ENCODE measurements at regions not wholly inside any gene's neighbourhood (a gene's known extent, or its start where the extent isn't known, plus 50 kb on each side); places are given as distances from the start of the nearest gene placed in this dataset.

DNA sequence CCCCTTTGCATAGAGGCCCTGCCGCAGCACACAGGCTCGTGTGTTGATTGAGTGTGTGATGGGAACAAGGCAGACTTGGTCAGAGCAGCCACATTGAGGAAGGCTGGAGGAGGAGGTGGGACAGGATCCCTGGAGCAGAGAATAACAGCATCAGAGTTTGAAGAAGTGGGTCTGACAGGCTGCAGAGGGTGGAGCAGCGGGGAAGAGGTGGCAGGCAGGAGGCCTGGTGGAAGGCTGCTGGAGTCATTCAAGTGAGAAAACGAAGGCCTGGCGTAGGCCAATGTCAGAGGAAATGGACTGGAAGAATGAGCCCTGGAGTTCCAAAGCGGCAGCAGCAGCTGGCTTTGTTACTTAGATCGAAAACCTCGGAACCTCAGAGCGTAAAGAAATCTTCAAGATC is 115.0 kb upstream of the GRIK3 start:
- ChIA-PET CTCF (no interaction called here), POLR2A (no interaction called here)
- Histone ChIP-seq H3K9ac (no peak overlapping the region), H4K20me1 (ENCODE audit: insufficient read depth) (no peaks in the 10 kb centered on the region), H3K4me2 (no peak overlapping the region), H3F3A (replicated peaks; ENCODE audit: insufficient read depth) (no peaks in the 10 kb centered on the region), H3K4me1 (ENCODE audit: control insufficient read depth in 1 of 2, insufficient read depth in 2 of 2, low read depth in 1 of 2, low read length in 1 of 2) (no peaks in the 10 kb centered on the region), H3K27me3 (ENCODE audit: insufficient read depth) (no peaks in the 10 kb centered on the region), H3K9me3 (no peaks in the 10 kb centered on the region), H3K4me3 (ENCODE audit: low read depth in 2 of 2, low read length in 1 of 2) (no peak overlapping the region), H3K27ac (ENCODE audit: low read depth in 2 of 2, low read length in 1 of 2) (no peak overlapping the region), H3K36me3 (replicated peaks in 1 of 2; ENCODE audit: control insufficient read depth in 1 of 2, insufficient read depth in 2 of 2, low read length in 1 of 2) (no peaks in the 10 kb centered on the region), H2AFZ (ENCODE audit: low read depth) (no peak overlapping the region), H3K79me2 (ENCODE audit: insufficient read depth) (no peaks in the 10 kb centered on the region), H3K9me2 (no peaks in the 10 kb centered on the region)
- TF ChIP-seq RFX5 (IDR thresholded peaks at IDR 0.05; ENCODE audit: low read length) (no peak), SMC3 (IDR thresholded peaks at IDR 0.05; ENCODE audit: low read depth, low read length) (no peak), JUND (IDR thresholded peaks at IDR 0.05) (no peak), RAD21 (IDR thresholded peaks at IDR 0.05; ENCODE audit: low read length) (no peak), MXI1 (IDR thresholded peaks at IDR 0.05; ENCODE audit: low read depth, low read length) (no peak), MEF2A (IDR thresholded peaks at IDR 0.05; ENCODE audit: borderline replicate concordance, low read depth) (no peak), GATA2 (CRISPR knock-in tag; IDR thresholded peaks at IDR 0.05) (no peak), YY1 (IDR thresholded peaks at IDR 0.05; ENCODE audit: low read depth) (no peak), TAF1 (IDR thresholded peaks at IDR 0.05; ENCODE audit: borderline replicate concordance, low read depth, low read length) (no peak), GABPA (IDR thresholded peaks at IDR 0.05; ENCODE audit: low read depth) (no peak), RCOR1 (IDR thresholded peaks at IDR 0.05; ENCODE audit: low read length) (no peak)
- TF ChIP-seq, protein P1, sequence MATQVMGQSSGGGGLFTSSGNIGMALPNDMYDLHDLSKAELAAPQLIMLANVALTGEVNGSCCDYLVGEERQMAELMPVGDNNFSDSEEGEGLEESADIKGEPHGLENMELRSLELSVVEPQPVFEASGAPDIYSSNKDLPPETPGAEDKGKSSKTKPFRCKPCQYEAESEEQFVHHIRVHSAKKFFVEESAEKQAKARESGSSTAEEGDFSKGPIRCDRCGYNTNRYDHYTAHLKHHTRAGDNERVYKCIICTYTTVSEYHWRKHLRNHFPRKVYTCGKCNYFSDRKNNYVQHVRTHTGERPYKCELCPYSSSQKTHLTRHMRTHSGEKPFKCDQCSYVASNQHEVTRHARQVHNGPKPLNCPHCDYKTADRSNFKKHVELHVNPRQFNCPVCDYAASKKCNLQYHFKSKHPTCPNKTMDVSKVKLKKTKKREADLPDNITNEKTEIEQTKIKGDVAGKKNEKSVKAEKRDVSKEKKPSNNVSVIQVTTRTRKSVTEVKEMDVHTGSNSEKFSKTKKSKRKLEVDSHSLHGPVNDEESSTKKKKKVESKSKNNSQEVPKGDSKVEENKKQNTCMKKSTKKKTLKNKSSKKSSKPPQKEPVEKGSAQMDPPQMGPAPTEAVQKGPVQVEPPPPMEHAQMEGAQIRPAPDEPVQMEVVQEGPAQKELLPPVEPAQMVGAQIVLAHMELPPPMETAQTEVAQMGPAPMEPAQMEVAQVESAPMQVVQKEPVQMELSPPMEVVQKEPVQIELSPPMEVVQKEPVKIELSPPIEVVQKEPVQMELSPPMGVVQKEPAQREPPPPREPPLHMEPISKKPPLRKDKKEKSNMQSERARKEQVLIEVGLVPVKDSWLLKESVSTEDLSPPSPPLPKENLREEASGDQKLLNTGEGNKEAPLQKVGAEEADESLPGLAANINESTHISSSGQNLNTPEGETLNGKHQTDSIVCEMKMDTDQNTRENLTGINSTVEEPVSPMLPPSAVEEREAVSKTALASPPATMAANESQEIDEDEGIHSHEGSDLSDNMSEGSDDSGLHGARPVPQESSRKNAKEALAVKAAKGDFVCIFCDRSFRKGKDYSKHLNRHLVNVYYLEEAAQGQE (IDR thresholded peaks at IDR 0.05; ENCODE audit: low read depth, low read length), result no peak
- TF ChIP-seq, protein P2, sequence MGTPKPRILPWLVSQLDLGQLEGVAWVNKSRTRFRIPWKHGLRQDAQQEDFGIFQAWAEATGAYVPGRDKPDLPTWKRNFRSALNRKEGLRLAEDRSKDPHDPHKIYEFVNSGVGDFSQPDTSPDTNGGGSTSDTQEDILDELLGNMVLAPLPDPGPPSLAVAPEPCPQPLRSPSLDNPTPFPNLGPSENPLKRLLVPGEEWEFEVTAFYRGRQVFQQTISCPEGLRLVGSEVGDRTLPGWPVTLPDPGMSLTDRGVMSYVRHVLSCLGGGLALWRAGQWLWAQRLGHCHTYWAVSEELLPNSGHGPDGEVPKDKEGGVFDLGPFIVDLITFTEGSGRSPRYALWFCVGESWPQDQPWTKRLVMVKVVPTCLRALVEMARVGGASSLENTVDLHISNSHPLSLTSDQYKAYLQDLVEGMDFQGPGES (IDR thresholded peaks at IDR 0.05; ENCODE audit: low read depth, low read length), result no peak
- WGBS (ENCODE audit: low lambda C conversion rate), result 34% methylated on average over 9 of the region's 9 CpGs
- DNase-seq, result no peak

DNA sequence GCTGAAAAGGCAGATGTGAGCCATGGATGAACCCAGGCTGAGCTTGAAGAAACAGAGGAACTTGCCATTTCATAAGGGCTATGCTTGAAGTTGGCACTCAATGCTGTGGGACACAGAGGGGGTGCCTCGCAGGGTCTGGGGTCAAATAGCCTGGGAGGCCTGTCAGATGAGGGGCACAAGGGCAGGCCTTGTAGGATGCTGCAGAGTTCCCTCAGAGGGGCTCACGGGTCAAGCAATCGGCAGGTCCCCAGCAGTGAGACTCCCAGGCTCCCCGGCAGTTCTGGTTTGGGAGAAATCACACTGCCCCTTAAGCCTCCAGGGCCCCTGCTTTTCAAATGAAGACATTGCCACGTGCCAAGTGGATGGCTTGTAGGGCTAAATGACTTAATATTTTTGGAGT is 116.7 kb upstream of the GRIK3 start:
- CTCF ChIA-PET, result interaction anchor here (0.7 kb wide), 1 partner anchor 10 kb away, joined by 3 read pairs; no protein-coding TSS in a partner anchor
- no peak for DNase-seq
- Histone ChIP-seq H3K27me3 (ENCODE audit: insufficient read depth) (no peaks in the 10 kb centered on the region), H3K4me1 (ENCODE audit: control insufficient read depth in 1 of 2, insufficient read depth in 2 of 2, low read depth in 1 of 2, low read length in 1 of 2) (no peaks in the 10 kb centered on the region), H3K9ac (no peak overlapping the region), H3K79me2 (ENCODE audit: insufficient read depth) (no peaks in the 10 kb centered on the region), H3K9me3 (no peaks in the 10 kb centered on the region), H3K36me3 (replicated peaks in 1 of 2; ENCODE audit: control insufficient read depth in 1 of 2, insufficient read depth in 2 of 2, low read length in 1 of 2) (no peaks in the 10 kb centered on the region), H3K4me3 (ENCODE audit: low read depth in 2 of 2, low read length in 1 of 2) (no peak overlapping the region), H3F3A (replicated peaks; ENCODE audit: insufficient read depth) (no peaks in the 10 kb centered on the region), H2AFZ (ENCODE audit: low read depth) (no peak overlapping the region), H3K27ac (ENCODE audit: low read depth in 2 of 2, low read length in 1 of 2) (no peak overlapping the region), H4K20me1 (ENCODE audit: insufficient read depth) (no peaks in the 10 kb centered on the region), H3K4me2 (no peak overlapping the region), H3K9me2 (no peaks in the 10 kb centered on the region)
- no peak for TF ChIP-seq MEF2A (IDR thresholded peaks at IDR 0.05; ENCODE audit: borderline replicate concordance, low read depth)
- TF ChIP-seq FOXJ3 (CRISPR knock-in tag; IDR thresholded peaks at IDR 0.05), result no peak
- TF ChIP-seq GABPA (IDR thresholded peaks at IDR 0.05; ENCODE audit: low read depth), result no peak
- TF ChIP-seq NFIC (IDR thresholded peaks at IDR 0.05; ENCODE audit: borderline replicate concordance), result no peak
- TF ChIP-seq YY1 (IDR thresholded peaks at IDR 0.05; ENCODE audit: low read depth), result no peak
- TF ChIP-seq, protein P3, sequence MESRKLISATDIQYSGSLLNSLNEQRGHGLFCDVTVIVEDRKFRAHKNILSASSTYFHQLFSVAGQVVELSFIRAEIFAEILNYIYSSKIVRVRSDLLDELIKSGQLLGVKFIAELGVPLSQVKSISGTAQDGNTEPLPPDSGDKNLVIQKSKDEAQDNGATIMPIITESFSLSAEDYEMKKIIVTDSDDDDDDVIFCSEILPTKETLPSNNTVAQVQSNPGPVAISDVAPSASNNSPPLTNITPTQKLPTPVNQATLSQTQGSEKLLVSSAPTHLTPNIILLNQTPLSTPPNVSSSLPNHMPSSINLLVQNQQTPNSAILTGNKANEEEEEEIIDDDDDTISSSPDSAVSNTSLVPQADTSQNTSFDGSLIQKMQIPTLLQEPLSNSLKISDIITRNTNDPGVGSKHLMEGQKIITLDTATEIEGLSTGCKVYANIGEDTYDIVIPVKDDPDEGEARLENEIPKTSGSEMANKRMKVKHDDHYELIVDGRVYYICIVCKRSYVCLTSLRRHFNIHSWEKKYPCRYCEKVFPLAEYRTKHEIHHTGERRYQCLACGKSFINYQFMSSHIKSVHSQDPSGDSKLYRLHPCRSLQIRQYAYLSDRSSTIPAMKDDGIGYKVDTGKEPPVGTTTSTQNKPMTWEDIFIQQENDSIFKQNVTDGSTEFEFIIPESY (IDR thresholded peaks at IDR 0.05; ENCODE audit: borderline replicate concordance, low read depth), result no peak
- TF ChIP-seq, protein P4, sequence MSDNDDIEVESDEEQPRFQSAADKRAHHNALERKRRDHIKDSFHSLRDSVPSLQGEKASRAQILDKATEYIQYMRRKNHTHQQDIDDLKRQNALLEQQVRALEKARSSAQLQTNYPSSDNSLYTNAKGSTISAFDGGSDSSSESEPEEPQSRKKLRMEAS (IDR thresholded peaks at IDR 0.05; ENCODE audit: low read depth), result no peak
- TF ChIP-seq, protein P5, sequence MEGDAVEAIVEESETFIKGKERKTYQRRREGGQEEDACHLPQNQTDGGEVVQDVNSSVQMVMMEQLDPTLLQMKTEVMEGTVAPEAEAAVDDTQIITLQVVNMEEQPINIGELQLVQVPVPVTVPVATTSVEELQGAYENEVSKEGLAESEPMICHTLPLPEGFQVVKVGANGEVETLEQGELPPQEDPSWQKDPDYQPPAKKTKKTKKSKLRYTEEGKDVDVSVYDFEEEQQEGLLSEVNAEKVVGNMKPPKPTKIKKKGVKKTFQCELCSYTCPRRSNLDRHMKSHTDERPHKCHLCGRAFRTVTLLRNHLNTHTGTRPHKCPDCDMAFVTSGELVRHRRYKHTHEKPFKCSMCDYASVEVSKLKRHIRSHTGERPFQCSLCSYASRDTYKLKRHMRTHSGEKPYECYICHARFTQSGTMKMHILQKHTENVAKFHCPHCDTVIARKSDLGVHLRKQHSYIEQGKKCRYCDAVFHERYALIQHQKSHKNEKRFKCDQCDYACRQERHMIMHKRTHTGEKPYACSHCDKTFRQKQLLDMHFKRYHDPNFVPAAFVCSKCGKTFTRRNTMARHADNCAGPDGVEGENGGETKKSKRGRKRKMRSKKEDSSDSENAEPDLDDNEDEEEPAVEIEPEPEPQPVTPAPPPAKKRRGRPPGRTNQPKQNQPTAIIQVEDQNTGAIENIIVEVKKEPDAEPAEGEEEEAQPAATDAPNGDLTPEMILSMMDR (IDR thresholded peaks at IDR 0.05), result no peak
- no peak for TF ChIP-seq MXI1 (IDR thresholded peaks at IDR 0.05; ENCODE audit: low read depth, low read length)
- no peak for TF ChIP-seq RFX5 (IDR thresholded peaks at IDR 0.05; ENCODE audit: low read length)
- no peak for TF ChIP-seq SIN3A (IDR thresholded peaks at IDR 0.05; ENCODE audit: borderline replicate concordance, low read depth, low read length)
- POLR2A ChIA-PET, result no interaction called here
- 7% methylated on average over 3 of the region's 5 CpGs for WGBS (ENCODE audit: low lambda C conversion rate)

All from SK-N-SH (cell line).